Stimulated activated CD8-positive, alpha-beta memory T cell treated with anti-CD3 and anti-CD28 coated beads, Interleukin-12 subunit alpha, Interleukin-12 subunit beta, amount 100 ng/mL, for 1 hour (primary cell): ENCODE measurements at regions not wholly inside any gene's neighbourhood (a gene's known extent, or its start where the extent isn't known, plus 50 kb on each side); places are given as distances from the start of the nearest gene placed in this dataset.

Source experiments
- DNase-seq: peaks from one replicate; pipeline ENCODE4 v3.0.0-alpha.2; 2020; ENCODE audit warnings: low read depth

DNA sequence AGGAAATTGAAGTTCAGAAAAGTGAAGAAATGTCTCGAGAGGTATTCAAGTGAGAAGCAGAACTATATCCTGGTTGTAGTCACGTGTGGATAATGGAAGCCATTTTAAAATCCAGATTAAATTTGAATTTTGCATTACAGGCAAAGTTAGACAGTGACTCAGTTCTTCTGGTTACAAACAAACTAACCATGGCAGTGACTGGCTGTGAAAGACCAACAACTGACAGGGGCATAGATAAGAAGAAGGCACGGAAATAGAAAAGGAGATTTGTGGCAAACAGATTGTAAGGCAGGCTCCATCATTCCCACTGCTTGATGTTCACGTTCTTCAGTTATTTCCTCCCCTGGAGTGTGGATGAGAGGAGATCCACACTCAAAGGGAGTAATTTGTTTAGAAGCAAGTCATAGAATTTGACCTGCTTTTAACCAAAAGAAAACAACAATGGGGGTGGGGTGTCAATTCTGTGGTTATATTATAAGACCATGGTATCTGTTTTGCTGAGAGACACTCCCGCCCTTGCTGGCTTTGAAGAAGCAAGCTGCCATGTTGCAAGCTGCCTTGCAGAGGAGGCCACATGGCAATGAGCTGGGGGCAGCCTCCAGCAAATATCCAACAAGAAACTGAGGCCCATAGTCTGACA, 795.3 kb downstream of the VRK1 start:
- no peak for DNase-seq

DNA sequence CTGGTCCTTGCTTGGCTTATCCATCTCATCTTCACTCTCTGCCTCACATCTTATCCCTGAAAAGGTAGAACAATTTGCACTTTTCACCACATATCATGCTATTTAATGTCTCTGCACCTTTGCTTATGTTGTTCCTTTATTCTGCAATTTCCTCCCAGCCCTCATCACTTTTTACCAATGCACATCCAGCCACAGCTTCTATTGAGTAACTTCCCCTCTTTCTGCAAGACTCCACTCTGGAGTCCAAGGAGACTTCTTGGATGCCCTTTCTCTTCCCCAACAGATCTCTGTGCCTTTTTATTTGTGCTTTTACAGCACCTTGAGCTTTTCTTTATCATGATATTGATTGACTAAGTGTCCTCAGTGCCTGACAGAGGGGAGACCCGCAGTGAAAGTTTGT, 797.1 kb downstream of the VRK1 start:
- DNase-seq, result no peak

- DNase-seq, result peak; percentile 45
Measured at GRCh38 chr14:97602438-97603117, 805.4 kb downstream of the VRK1 start.

DNA sequence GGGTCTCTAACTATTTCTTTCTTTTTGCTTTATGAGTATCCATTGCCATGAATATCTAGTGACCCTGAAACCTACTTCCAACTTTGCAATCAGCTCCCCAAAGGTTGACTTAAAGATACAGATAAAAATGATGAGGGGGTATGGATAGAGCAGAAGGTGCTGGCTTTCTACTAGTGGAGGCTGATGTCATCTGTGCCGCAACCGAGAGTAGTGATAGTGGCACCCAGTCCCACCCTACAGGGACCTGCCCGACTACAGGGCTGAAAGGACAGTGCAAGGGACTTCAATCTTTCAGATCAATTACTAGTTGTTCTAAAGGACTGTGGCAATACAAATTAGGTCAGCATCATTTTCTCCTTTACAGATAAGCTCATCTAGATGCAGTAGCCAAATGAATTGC, 806.0 kb downstream of the VRK1 start:
- DNase-seq, result no peak

DNA sequence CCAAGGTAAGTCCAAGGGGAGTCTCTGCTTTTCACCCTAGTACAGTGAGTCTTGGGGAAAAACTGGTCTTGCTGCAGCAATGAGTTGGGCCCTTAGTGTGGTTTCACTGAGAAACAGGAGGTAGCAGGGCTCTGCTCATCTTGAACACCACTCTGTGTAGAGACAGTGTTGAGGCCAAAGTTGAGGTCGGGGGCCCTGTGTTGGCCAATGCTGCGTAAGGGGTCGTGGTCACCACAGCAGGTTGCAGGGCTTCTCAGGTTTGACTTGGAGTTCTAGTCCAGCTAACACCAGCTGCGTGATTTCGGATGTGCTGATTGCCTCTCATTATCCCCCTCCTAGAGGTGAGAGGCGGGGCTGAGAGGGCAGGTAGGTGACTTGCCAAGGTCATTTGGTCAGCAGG, 807.5 kb downstream of the VRK1 start:
- no peak for DNase-seq

- DNase-seq, result no peak
Measured at GRCh38 chr14:97618401-97618800, 821.2 kb downstream of the VRK1 start.

DNA sequence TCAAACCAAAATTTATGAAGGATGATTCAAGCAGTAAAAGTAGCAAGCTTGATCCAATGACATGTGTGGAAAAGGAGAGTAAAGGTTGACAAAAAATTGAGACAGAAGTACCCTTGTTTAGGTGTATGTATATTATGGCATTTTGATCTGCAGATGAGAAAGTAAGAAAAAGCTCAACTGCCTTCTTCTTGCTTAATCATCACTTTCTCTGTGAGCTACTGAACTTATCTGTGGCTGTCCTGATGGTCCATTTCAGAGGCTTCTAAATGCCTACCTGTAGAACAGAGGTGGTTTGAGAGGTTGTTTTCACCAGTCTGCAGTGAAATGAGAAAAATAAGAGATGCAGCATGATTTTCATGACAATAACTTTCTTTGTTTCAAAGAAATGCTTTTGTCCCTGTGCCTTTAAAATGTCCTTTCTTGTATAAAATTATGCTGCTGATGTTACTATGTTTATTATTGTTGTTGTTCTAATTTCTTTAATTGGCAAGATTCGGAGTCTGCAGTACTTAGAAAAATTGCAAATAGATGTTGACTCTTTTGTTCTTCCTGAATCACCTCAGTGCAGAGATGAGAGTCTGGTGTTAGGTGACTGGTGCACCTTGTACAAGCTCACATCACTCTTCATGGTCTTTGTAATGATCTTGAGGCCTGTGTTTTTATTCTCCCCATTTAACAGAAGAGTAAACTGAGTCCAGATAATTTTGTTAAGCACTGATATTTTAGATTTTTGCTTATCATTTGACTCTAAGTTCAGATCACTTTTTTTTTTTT, 821.9 kb downstream of the VRK1 start:
- no peak for DNase-seq

DNA sequence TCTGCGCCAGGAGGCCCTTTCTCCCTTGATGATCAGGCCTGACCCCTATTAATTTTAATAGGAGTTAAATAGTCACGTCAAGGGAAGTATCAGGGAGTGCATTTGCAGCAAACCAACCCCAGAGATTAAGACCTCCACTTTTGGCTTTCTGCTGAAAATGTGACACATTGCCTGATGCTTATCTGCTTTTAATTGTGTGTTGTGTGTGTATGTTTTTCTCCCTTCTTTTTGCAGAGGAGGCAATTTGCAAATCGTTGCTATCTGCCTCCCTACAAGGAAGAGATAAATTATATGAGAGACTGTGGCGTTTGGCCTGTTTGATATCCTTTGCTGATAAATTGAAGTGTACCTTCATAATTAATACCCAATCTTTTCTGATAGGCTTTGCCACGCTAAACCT, 822.9 kb downstream of the VRK1 start:
- DNase-seq, result no peak

- no peak for DNase-seq
Measured at GRCh38 chr14:97624985-97625384, 827.8 kb downstream of the VRK1 start.

DNA sequence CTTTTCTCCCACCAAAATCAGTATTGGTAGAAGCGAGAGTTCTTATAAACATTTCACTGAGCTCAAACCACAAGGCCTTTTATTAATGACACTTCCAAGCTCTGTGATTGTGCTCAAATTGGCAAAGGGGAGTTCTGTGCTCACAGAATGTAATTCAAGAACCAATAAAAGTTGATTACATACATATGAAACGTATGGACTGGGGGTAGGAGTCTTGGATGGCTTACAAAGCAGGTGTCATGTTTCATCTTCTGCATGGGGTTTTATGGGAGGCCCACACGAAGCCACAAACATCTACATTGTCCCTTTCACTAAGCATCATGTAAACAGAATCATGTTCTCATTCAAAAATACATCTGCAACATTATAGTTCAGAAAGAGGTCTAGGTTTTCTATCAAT, 828.3 kb downstream of the VRK1 start:
- DNase-seq, result no peak

- no peak for DNase-seq
Measured at GRCh38 chr14:97626088-97626487, 828.9 kb downstream of the VRK1 start.

DNA sequence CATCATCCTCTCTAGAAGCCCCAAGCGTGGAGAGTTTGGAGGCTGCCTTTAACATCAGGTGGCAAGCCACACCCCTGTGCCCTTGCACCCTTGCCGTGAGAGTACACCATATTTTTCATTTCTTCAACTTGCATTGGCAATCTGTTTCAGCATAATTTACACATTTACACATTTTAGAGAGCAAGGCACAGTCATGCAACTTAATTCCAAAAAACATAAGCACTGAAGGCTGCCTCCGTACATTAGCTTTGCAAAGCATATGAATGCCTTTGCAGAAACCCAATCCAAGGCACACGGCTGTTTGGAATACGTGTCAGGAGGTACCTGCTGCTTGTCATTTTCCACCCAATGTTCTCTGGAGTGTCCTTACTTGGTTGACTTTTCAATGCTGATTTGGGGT, 833.1 kb downstream of the VRK1 start:
- no peak for DNase-seq

GRCh38 chr14:97633131-97633738, 836.1 kb downstream of the VRK1 start:
- no peak for DNase-seq

- peak; percentile 11 for DNase-seq
Measured at GRCh38 chr14:97634751-97635150, 837.6 kb downstream of the VRK1 start.

DNA sequence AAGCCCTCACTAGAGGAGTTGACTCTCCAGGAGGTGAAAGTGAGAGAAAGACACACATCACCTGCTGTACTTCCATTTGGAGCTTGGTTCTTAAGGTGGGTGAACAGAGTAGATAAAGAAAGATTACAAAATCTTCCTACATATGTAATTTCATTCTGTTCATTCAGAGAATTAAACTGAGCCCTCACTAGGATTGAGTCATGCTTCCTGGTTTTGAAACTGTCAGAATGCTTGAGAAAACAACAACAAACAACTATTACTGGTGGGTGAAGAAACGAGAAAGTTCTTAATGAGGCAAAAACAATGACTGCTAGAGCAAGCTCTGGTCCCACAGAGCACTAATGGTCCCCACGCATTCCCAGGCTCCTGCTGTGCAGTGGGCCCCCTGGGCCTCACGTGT, 841.7 kb downstream of the VRK1 start:
- DNase-seq, result no peak

DNA sequence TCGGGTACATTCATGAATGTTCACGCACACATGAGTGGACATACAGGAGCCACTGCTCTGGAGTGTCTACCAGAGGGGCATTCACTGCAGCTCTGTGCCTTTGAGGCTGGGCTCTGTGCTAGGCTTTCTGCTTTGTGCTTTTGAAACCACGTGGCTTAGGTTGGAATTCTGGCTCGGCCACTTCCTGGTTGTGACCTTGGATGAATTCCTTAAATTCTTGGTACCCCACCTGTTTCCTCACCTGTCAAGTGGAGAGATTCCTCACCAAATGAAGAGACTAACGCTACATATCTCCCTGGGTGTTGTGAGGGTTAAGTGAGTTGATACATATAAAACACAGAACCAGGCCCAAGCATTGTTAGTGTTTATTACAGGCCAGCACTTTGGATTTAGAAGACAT, 842.8 kb downstream of the VRK1 start:
- no peak for DNase-seq

- DNase-seq, result no peak
Measured at GRCh38 chr14:97641827-97642226, 844.6 kb downstream of the VRK1 start.

GRCh38 chr14:97642631-97643030, 845.4 kb downstream of the VRK1 start:
- no peak for DNase-seq

DNA sequence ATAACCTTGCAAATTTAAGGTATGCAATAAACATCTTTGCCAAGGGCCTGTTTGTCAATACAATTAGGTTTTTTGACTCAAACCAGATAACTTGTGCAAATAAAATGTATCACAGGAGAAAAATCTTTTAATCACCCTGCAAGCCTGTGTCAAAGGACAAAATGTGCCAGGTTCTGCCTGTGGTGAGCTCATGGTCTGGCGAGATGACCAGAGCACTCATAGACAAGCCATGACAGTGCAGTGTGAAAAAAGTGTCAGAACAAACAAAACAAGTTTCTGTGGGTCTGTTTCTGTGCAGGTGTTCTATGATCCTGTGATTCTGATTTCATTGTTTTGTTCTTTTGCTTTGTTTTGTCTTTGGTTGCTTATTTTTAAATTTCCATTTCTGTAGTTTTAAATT, 847.2 kb downstream of the VRK1 start:
- no peak for DNase-seq

- DNase-seq, result no peak
Measured at GRCh38 chr14:97649752-97650151, 852.6 kb downstream of the VRK1 start.

DNA sequence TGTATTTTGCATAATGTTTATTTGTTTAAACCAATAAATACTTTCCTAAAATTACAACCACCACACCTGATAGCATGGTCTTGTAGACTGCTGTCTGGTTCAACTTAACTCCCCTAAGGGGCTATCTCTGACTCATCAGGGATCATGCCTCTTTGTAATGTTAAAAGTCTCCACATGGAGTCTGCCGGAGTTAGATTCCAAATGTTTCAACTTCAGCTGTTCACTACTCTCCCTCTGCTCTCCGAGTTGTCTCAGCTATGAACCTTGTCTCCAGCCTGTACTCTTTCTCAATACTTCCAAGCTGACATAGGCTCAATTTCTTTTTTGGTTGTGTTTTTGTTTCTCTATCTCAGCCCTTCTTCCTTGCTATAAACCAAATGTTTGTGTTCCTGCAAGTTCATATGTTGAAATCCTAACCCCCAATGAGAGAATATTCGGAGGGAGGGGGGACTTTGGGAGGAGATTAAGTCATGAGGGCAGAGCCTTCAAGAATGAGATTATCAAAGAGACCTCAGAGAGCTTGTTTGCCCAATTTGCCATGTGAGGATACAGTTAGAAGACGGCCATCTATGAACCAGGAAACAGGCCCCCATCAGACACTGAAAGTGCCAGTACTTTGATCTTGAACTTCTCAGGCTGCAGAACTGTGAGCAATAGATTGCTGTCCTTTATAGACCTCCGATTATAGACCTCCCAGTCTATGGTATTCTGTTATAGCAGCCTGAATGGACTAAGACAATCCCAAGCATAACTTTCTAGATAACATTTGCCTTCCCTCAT, 858.2 kb downstream of the VRK1 start:
- DNase-seq, result no peak

GRCh38 chr14:97657609-97658008, 860.4 kb downstream of the VRK1 start:
- no peak for DNase-seq
